ENCODE measurements at regions not wholly inside any gene's neighbourhood (a gene's known extent, or its start where the extent isn't known, plus 50 kb on each side); places are given as distances from the start of the nearest gene placed in this dataset.

- peaks cover 17% of the 10 kb centered on the region for H3K9me3 Mint-ChIP-seq
- no peak for TF ChIP-seq CTCF (IDR thresholded peaks at IDR 0.05)
- no peaks in the 10 kb centered on the region for H3K36me3 Mint-ChIP-seq (ENCODE audit: low read depth)
- no peaks in the 10 kb centered on the region for H3K27me3 Mint-ChIP-seq (ENCODE audit: insufficient read depth)
- DNase-seq, result no peak
- H3K4me3 Mint-ChIP-seq, result no peak overlapping the region
- H3K4me1 Mint-ChIP-seq (ENCODE audit: low read depth), result no peaks in the 10 kb centered on the region
- H3K27ac Mint-ChIP-seq, result no peak overlapping the region
Measured at GRCh38 chr16:60902114-60902513, 1134.1 kb downstream of the CDH8 start.

- Mint-ChIP-seq H3K9me3 (peaks cover 24% of the 10 kb centered on the region), H3K27ac (no peak overlapping the region), H3K4me3 (no peak overlapping the region), H3K27me3 (ENCODE audit: insufficient read depth) (no peaks in the 10 kb centered on the region), H3K4me1 (ENCODE audit: low read depth) (no peaks in the 10 kb centered on the region), H3K36me3 (ENCODE audit: low read depth) (no peaks in the 10 kb centered on the region)
- TF ChIP-seq CTCF (IDR thresholded peaks at IDR 0.05), result no peak
- DNase-seq, result no peak
Measured at GRCh38 chr16:60882816-60883215, 1153.4 kb downstream of the CDH8 start.

GRCh38 chr16:60852635-60853034 lies 1183.6 kb downstream of the CDH8 start:
- Mint-ChIP-seq H3K4me3 (no peak overlapping the region), H3K27ac (no peak overlapping the region), H3K4me1 (ENCODE audit: low read depth) (no peaks in the 10 kb centered on the region), H3K36me3 (ENCODE audit: low read depth) (no peaks in the 10 kb centered on the region), H3K27me3 (ENCODE audit: insufficient read depth) (peaks cover 2% of the 10 kb centered on the region; the same call in 1 of the 2 replicates), H3K9me3 (peaks cover 33% of the 10 kb centered on the region)
- TF ChIP-seq CTCF (IDR thresholded peaks at IDR 0.05), result no peak
- no peak for DNase-seq

GRCh38 chr16:60821661-60822060 lies 1214.6 kb downstream of the CDH8 start:
- no peak for TF ChIP-seq CTCF (IDR thresholded peaks at IDR 0.05)
- Mint-ChIP-seq H3K27ac (no peak overlapping the region), H3K4me3 (no peak overlapping the region), H3K9me3 (peaks cover 16% of the 10 kb centered on the region), H3K4me1 (ENCODE audit: low read depth) (no peaks in the 10 kb centered on the region), H3K27me3 (ENCODE audit: insufficient read depth) (no peaks in the 10 kb centered on the region), H3K36me3 (ENCODE audit: low read depth) (no peaks in the 10 kb centered on the region)
- no peak for DNase-seq

GRCh38 chr16:60820361-60820760 lies 1215.9 kb downstream of the CDH8 start:
- no peak overlapping the region for H3K27ac Mint-ChIP-seq
- no peaks in the 10 kb centered on the region for H3K4me1 Mint-ChIP-seq (ENCODE audit: low read depth)
- H3K27me3 Mint-ChIP-seq (ENCODE audit: insufficient read depth), result no peaks in the 10 kb centered on the region
- H3K36me3 Mint-ChIP-seq (ENCODE audit: low read depth), result no peaks in the 10 kb centered on the region
- no peak for TF ChIP-seq CTCF (IDR thresholded peaks at IDR 0.05)
- no peak overlapping the region for H3K4me3 Mint-ChIP-seq
- no peak for DNase-seq
- peaks cover 18% of the 10 kb centered on the region for H3K9me3 Mint-ChIP-seq

GRCh38 chr16:60818465-60818864 lies 1217.8 kb downstream of the CDH8 start:
- no peaks in the 10 kb centered on the region for H3K36me3 Mint-ChIP-seq (ENCODE audit: low read depth)
- no peak overlapping the region for H3K27ac Mint-ChIP-seq
- H3K4me1 Mint-ChIP-seq (ENCODE audit: low read depth), result no peaks in the 10 kb centered on the region
- peaks cover 22% of the 10 kb centered on the region for H3K9me3 Mint-ChIP-seq
- H3K4me3 Mint-ChIP-seq, result no peak overlapping the region
- no peak for DNase-seq
- no peaks in the 10 kb centered on the region for H3K27me3 Mint-ChIP-seq (ENCODE audit: insufficient read depth)
- no peak for TF ChIP-seq CTCF (IDR thresholded peaks at IDR 0.05)
